Body of pancreas (tissue), 4 donors: ENCODE measurements at regions not wholly inside any gene's neighbourhood (a gene's known extent, or its start where the extent isn't known, plus 50 kb on each side); places are given as distances from the start of the nearest gene placed in this dataset.

Experiments used
- ATAC-seq: fragments of 150-250 bp; one replicate; pipeline ENCODE4 v1.9.1; 2016
- DNase-seq, 4 donors: peaks; one replicate each; pipeline ENCODE4 v3.0.0-alpha.2; 2019
- H3K27ac ChIP-seq, 4 donors: fragments of 200-600 bp; sonication (generic); 1 replicate in 3 of 4; 2 replicates in 1 of 4; pipeline versions ENCODE4 v1.5.1 to v1.6.1; 2016 to 2019; ENCODE audit warnings: mild to moderate bottlenecking in 1 of 4, mixed read lengths in 1 of 4, moderate library complexity in 1 of 4
- H3K27me3 ChIP-seq, 2 donors: fragments of 200-600 bp; sonication (generic); one replicate each; pipeline ENCODE4 v1.6.0; 2016; ENCODE audit warnings: mild to moderate bottlenecking in 1 of 2
- H3K36me3 ChIP-seq, 2 donors: fragments of 200-600 bp; sonication (generic); replicated peaks in 1 of 2; 2 replicates each; pipeline ENCODE4 v1.5.1; 2016; ENCODE audit warnings: low read depth in 2 of 2; ENCODE audit not compliant: insufficient read depth in 1 of 2
- H3K4me1 ChIP-seq: fragments of 200-600 bp; sonication (generic); one replicate; pipeline ENCODE4 v1.6.0; 2016
- H3K4me3 ChIP-seq, 2 donors: fragments of 200-600 bp; sonication (generic); 1 replicate in 1 of 2; 2 replicates in 1 of 2; pipeline ENCODE4 v1.5.1; 2016 to 2019
- H3K9me3 ChIP-seq, 3 donors: fragments of 200-600 bp; sonication (generic); 1 replicate in 2 of 3; 2 replicates in 1 of 3; pipeline ENCODE4 v1.5.1; 2016
- POLR2A ChIP-seq, 3 donors: fragments of 450-650 bp; IDR thresholded peaks; one replicate each; pipeline ENCODE4 v1.6.1; 2016; ENCODE audit warnings: antibody characterized with exemption in 3 of 3, mild to moderate bottlenecking in 2 of 3
- WGBS, 2 donors: methylation state at CpG; one replicate each; pipeline ENCODE4 v1.1.5; 2017; 5-methylcytosine and 5-hydroxymethylcytosine counted together
- intact Hi-C: fragments of 100-400 bp; cut with DNase I; formaldehyde crosslinking; loops from one replicate; pipeline ENCODE4 v1.15.1; 2023
- TF ChIP-seq, protein P1 (sequence below), 7 experiments: fragments of 450-650 bp in 4 of 7; fragments of 200-600 bp in 3 of 7; sonication (generic) in 3 of 7; IDR thresholded peaks; one replicate each; pipeline ENCODE4 v1.5.1; 2016 to 2019; ENCODE audit warnings: antibody characterized with exemption in 7 of 7

DNA sequence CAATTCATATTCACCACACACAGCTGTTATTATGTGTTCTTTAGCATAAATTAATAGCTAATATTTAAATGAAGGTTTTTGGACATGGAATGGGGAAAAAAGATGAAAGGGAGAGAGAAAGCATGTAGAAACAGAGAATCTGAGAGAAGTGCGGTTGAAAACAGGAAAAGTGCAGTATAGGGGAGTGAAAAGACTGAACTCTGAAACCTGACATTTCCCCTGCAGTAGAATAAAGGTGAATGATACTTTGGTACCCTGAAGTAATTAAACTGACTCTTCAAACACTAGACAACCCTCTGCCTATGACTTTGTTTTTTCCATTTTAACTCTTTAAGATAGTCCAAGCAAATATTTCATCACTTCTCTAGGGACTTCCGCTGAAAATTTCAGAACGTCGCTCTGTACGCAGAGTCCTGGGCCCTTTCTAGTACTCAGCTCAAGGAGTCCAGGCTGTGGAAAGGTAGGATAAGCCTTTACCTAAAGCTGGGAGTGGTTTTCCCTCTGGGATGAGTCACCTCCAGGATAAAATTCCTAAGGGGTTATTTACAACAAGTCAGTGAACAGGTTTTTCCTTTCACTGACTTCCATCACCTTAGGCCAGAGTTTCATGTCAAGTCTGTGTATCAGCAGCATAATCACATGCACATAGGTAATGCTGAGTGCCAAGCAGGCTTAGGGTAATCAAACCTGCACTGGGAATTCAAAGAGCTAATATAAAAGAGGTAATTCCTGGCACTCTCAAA, 614.5 kb downstream of the PKHD1 start:
- intact Hi-C loops, result no loop called here
- Histone ChIP-seq H3K9me3 (no peaks in the 10 kb centered on the region), H3K4me1 (no peaks in the 10 kb centered on the region), H3K4me3 (no peak overlapping the region), H3K27ac (no peak overlapping the region), H3K36me3 (no peaks in the 10 kb centered on the region), H3K27me3 (no peaks in the 10 kb centered on the region)
- ATAC-seq, result no peak
- 66 to 82% methylated on average over 5 of the region's 5 CpGs for WGBS, 2 donors
- DNase-seq, result no peak
- no peak for TF ChIP-seq POLR2A (IDR thresholded peaks at IDR 0.05)
- TF ChIP-seq, protein P1, sequence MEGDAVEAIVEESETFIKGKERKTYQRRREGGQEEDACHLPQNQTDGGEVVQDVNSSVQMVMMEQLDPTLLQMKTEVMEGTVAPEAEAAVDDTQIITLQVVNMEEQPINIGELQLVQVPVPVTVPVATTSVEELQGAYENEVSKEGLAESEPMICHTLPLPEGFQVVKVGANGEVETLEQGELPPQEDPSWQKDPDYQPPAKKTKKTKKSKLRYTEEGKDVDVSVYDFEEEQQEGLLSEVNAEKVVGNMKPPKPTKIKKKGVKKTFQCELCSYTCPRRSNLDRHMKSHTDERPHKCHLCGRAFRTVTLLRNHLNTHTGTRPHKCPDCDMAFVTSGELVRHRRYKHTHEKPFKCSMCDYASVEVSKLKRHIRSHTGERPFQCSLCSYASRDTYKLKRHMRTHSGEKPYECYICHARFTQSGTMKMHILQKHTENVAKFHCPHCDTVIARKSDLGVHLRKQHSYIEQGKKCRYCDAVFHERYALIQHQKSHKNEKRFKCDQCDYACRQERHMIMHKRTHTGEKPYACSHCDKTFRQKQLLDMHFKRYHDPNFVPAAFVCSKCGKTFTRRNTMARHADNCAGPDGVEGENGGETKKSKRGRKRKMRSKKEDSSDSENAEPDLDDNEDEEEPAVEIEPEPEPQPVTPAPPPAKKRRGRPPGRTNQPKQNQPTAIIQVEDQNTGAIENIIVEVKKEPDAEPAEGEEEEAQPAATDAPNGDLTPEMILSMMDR (IDR thresholded peaks at IDR 0.05), result no peak

DNA sequence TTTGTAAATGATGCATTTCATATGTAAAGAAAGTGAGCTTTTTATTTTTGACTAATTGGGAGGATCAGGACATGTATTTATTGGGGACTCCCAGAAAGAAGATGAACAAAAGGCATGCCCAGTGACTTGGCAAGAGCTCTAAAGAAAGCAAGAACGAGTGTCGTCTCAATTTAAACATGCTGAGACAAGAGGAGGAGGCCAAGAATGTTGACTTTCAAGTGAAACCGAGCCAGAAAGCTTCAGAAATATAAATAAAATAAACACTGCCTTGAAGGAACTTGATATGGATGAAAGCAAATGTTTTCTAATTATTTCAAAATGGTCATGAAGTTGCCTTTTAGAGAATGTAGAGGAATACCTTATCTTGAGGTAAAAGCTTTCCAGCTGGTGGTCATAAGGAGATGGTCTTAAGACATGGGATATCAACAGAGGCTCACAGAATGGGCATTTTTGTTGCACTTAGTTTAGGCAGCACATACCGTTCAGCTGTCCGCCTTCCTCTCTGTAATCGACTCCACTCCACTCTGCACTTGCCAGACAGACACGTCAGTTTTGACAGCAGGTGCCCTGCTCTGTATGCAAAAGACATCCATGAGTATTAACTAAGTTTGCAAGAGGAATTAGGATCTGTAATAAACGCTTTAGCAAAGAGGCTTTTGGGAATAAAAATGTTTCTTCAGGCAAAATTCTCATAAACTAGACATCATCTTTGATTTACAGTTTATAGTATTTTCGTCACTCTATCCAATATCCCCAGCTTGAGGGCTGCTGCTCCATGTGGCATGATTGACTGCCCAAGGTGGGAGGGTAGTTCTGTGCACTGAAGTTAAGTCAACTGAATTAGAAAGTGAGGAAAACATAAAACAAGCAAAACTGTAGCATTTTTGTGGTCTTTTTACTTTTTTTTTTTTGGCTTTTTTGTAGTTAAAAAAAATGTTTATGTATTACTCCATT, 613.1 kb downstream of the PKHD1 start:
- Histone ChIP-seq H3K4me1 (no peaks in the 10 kb centered on the region), H3K4me3 (no peak overlapping the region), H3K9me3 (no peaks in the 10 kb centered on the region), H3K27me3 (no peaks in the 10 kb centered on the region), H3K36me3 (no peaks in the 10 kb centered on the region), H3K27ac (no peak overlapping the region)
- ATAC-seq (no peak), DNase-seq (no peak)
- 50 to 52% methylated on average over 9 of the region's 9 CpGs for WGBS, 2 donors
- intact Hi-C loops, result no loop called here
- TF ChIP-seq, protein P1 (IDR thresholded peaks at IDR 0.05), result no peak
- TF ChIP-seq POLR2A (IDR thresholded peaks at IDR 0.05), result no peak

DNA sequence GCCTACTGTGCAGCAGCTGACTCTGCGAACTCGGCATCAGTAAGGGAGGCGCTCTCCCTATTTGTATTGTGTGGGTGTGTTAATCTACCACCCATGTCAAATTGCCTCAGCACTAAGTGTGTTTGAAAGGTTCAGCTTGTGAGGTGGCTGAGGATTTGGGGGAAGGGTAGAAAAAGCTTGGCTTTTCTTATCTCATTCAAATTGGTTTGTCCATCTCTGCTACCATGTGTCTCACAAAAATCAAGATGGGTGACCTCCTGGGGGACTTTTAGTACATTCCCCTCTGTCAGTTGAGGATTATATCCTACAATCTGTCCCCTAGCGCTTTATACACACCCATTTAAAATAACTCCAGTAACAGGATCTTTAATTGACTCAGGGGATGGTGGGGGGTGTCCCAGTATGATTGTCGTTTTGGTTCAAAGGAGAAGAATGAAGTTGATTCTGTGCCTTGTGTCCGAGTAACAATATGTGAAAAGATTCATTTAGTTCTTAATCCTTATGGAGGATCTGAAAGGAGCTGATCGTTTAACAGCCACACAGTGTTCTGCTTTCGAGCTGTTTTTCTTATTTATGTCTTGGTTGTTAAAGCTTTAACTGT, 609.6 kb downstream of the PKHD1 start:
- Histone ChIP-seq H3K9me3 (no peaks in the 10 kb centered on the region), H3K27ac (no peak overlapping the region), H3K36me3 (no peaks in the 10 kb centered on the region), H3K27me3 (no peaks in the 10 kb centered on the region), H3K4me1 (no peaks in the 10 kb centered on the region), H3K4me3 (no peak overlapping the region)
- DNase-seq (no peak), ATAC-seq (no peak)
- intact Hi-C loops, result no loop called here
- TF ChIP-seq, protein P1 (IDR thresholded peaks at IDR 0.05), result no peak
- TF ChIP-seq POLR2A (IDR thresholded peaks at IDR 0.05), result no peak
- WGBS, 2 donors, result 63 to 66% methylated on average over 8 of the region's 8 CpGs

DNA sequence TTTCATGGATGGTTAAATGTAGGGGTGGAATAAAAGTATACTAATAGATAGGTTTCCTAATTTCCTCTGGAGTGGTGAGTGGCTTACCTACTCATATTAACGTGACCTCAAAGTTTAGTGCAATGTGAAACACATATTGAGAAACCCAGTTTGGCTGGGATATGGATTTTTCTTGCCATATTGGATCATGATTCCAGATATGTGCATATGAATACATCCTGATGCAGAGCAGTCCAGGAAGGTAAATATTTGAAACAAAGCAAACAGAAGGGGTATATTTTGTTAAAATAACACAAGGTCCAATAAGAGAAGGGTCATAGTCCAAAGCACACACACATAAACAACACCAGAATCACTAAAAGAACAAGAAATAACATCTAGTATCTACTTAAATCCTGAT, 608.1 kb downstream of the PKHD1 start:
- Histone ChIP-seq H3K4me3 (no peak overlapping the region), H3K36me3 (no peaks in the 10 kb centered on the region), H3K27ac (no peak overlapping the region), H3K9me3 (no peaks in the 10 kb centered on the region), H3K4me1 (no peaks in the 10 kb centered on the region), H3K27me3 (no peaks in the 10 kb centered on the region)
- TF ChIP-seq, protein P1 (IDR thresholded peaks at IDR 0.05), result no peak
- no peak for TF ChIP-seq POLR2A (IDR thresholded peaks at IDR 0.05)
- ATAC-seq (no peak), DNase-seq (no peak)
- intact Hi-C loops, result no loop called here
- WGBS, 2 donors, result 30 to 42% methylated on average over 1 of the region's 1 CpG
